K562 (cell line): ENCODE measurements at regions not wholly inside any gene's neighbourhood (a gene's known extent, or its start where the extent isn't known, plus 50 kb on each side); places are given as distances from the start of the nearest gene placed in this dataset.

Source experiments
- ELF2 ChIP-seq: fragments of 250-450 bp; sonication (Bioruptor Pico); IDR thresholded peaks from 2 replicates; pipeline ENCODE4 v1.5.0; 2021; ENCODE audit warnings: mild to moderate bottlenecking
- ELF4 ChIP-seq: fragments of 450-650 bp; formaldehyde crosslinking; IDR thresholded peaks from 2 replicates; pipeline ENCODE4 v1.4.0; 2022; ENCODE audit warnings: missing genetic modification characterization
- HIVEP1 ChIP-seq: fragments of 250-450 bp; sonication (Bioruptor Pico); IDR thresholded peaks from 2 replicates; pipeline ENCODE4 v1.4.0; 2020; ENCODE audit warnings: mild to moderate bottlenecking
- NR2C2 ChIP-seq, 2 experiments: fragments of 200-800 bp in 1 of 2; sonication (Bioruptor generic) in 1 of 2; sonication (generic) in 1 of 2; formaldehyde crosslinking in 1 of 2; IDR thresholded peaks; 2 replicates each; pipeline versions ENCODE4 v1.6.1 to v1.8.0; 2016 to 2022; ENCODE audit warnings: mild to moderate bottlenecking in 1 of 2, missing compliant biosample characterization in 1 of 2, missing genetic modification characterization in 1 of 2, missing genetic modification reagents in 1 of 2
- PCBP2 ChIP-seq: fragments of 200-400 bp; formaldehyde crosslinking; IDR thresholded peaks from 2 replicates; pipeline ENCODE4 v1.6.1; 2018; ENCODE audit warnings: low read length, low read depth, mild to moderate bottlenecking, moderate library complexity; ENCODE audit not compliant: poor library complexity, severe bottlenecking
- PTBP1 ChIP-seq: fragments of 200-400 bp; formaldehyde crosslinking; IDR thresholded peaks from 2 replicates; pipeline ENCODE4 v1.6.1; 2017; ENCODE audit warnings: low read depth, low read length
- ZNF444 ChIP-seq: fragments of 250-450 bp; sonication (Bioruptor Pico); IDR thresholded peaks from 2 replicates; pipeline ENCODE4 v1.4.0; 2020; ENCODE audit warnings: mild to moderate bottlenecking, moderate library complexity
- TF ChIP-seq, protein P1 (sequence below): fragments of 200-600 bp; sonication (generic); IDR thresholded peaks from one replicate; pipeline ENCODE4 v1.6.1; 2012; ENCODE audit warnings: mild to moderate bottlenecking, low read depth, low read length, inconsistent platforms
- TF ChIP-seq, protein P2 (sequence below): fragments of 450-650 bp; IDR thresholded peaks from 2 replicates; pipeline ENCODE4 v1.7.1; 2018; ENCODE audit warnings: mild to moderate bottlenecking, low read depth; ENCODE audit not compliant: partially characterized antibody

DNA sequence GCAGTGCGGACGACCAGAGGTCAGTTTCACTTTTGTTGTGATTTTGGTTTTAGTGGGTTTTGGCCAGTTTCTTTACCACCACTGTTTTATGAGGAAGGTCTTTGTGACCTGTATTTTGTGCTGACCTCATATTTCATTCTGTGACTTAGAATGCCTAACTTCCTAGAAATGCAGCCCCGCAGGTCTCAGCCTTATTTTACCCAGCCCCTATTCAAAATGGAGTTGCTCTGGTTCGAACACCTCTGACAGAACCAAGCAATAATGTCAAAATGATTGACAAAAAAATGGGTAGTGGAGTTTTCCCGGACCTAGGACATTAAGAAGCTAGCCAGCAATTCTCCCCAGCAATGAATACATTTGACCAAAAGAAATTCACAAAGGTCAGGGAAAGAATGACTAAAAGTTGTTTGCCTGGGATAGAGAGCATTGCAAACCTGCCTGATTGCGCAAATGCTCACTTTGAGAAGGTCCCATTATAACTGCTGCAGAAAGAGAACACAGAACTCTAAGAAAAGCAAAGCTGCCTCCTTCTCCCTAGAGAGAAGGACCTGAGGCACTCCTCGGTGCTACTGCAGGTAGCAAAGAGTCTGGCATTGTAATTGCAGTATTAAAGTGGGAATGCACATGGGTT lies 288.8 kb downstream of the ADGB start (continued):
- TF ChIP-seq HIVEP1 (CRISPR knock-in tag) = peak; percentile 100
- no peak for TF ChIP-seq NR2C2 (CRISPR knock-in tag; IDR thresholded peaks at IDR 0.05)
- TF ChIP-seq NR2C2 (tag; IDR thresholded peaks at IDR 0.05) = peak; percentile 97
- TF ChIP-seq, protein P1, sequence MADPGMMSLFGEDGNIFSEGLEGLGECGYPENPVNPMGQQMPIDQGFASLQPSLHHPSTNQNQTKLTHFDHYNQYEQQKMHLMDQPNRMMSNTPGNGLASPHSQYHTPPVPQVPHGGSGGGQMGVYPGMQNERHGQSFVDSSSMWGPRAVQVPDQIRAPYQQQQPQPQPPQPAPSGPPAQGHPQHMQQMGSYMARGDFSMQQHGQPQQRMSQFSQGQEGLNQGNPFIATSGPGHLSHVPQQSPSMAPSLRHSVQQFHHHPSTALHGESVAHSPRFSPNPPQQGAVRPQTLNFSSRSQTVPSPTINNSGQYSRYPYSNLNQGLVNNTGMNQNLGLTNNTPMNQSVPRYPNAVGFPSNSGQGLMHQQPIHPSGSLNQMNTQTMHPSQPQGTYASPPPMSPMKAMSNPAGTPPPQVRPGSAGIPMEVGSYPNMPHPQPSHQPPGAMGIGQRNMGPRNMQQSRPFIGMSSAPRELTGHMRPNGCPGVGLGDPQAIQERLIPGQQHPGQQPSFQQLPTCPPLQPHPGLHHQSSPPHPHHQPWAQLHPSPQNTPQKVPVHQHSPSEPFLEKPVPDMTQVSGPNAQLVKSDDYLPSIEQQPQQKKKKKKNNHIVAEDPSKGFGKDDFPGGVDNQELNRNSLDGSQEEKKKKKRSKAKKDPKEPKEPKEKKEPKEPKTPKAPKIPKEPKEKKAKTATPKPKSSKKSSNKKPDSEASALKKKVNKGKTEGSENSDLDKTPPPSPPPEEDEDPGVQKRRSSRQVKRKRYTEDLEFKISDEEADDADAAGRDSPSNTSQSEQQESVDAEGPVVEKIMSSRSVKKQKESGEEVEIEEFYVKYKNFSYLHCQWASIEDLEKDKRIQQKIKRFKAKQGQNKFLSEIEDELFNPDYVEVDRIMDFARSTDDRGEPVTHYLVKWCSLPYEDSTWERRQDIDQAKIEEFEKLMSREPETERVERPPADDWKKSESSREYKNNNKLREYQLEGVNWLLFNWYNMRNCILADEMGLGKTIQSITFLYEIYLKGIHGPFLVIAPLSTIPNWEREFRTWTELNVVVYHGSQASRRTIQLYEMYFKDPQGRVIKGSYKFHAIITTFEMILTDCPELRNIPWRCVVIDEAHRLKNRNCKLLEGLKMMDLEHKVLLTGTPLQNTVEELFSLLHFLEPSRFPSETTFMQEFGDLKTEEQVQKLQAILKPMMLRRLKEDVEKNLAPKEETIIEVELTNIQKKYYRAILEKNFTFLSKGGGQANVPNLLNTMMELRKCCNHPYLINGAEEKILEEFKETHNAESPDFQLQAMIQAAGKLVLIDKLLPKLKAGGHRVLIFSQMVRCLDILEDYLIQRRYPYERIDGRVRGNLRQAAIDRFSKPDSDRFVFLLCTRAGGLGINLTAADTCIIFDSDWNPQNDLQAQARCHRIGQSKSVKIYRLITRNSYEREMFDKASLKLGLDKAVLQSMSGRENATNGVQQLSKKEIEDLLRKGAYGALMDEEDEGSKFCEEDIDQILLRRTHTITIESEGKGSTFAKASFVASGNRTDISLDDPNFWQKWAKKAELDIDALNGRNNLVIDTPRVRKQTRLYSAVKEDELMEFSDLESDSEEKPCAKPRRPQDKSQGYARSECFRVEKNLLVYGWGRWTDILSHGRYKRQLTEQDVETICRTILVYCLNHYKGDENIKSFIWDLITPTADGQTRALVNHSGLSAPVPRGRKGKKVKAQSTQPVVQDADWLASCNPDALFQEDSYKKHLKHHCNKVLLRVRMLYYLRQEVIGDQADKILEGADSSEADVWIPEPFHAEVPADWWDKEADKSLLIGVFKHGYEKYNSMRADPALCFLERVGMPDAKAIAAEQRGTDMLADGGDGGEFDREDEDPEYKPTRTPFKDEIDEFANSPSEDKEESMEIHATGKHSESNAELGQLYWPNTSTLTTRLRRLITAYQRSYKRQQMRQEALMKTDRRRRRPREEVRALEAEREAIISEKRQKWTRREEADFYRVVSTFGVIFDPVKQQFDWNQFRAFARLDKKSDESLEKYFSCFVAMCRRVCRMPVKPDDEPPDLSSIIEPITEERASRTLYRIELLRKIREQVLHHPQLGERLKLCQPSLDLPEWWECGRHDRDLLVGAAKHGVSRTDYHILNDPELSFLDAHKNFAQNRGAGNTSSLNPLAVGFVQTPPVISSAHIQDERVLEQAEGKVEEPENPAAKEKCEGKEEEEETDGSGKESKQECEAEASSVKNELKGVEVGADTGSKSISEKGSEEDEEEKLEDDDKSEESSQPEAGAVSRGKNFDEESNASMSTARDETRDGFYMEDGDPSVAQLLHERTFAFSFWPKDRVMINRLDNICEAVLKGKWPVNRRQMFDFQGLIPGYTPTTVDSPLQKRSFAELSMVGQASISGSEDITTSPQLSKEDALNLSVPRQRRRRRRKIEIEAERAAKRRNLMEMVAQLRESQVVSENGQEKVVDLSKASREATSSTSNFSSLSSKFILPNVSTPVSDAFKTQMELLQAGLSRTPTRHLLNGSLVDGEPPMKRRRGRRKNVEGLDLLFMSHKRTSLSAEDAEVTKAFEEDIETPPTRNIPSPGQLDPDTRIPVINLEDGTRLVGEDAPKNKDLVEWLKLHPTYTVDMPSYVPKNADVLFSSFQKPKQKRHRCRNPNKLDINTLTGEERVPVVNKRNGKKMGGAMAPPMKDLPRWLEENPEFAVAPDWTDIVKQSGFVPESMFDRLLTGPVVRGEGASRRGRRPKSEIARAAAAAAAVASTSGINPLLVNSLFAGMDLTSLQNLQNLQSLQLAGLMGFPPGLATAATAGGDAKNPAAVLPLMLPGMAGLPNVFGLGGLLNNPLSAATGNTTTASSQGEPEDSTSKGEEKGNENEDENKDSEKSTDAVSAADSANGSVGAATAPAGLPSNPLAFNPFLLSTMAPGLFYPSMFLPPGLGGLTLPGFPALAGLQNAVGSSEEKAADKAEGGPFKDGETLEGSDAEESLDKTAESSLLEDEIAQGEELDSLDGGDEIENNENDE = no peak
- peak; percentile 99 for TF ChIP-seq ELF2 (CRISPR knock-in tag)
- no peak for TF ChIP-seq PCBP2
- TF ChIP-seq PTBP1 = no peak
- TF ChIP-seq, protein P2, sequence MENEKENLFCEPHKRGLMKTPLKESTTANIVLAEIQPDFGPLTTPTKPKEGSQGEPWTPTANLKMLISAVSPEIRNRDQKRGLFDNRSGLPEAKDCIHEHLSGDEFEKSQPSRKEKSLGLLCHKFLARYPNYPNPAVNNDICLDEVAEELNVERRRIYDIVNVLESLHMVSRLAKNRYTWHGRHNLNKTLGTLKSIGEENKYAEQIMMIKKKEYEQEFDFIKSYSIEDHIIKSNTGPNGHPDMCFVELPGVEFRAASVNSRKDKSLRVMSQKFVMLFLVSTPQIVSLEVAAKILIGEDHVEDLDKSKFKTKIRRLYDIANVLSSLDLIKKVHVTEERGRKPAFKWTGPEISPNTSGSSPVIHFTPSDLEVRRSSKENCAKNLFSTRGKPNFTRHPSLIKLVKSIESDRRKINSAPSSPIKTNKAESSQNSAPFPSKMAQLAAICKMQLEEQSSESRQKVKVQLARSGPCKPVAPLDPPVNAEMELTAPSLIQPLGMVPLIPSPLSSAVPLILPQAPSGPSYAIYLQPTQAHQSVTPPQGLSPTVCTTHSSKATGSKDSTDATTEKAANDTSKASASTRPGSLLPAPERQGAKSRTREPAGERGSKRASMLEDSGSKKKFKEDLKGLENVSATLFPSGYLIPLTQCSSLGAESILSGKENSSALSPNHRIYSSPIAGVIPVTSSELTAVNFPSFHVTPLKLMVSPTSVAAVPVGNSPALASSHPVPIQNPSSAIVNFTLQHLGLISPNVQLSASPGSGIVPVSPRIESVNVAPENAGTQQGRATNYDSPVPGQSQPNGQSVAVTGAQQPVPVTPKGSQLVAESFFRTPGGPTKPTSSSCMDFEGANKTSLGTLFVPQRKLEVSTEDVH = no peak
- TF ChIP-seq ZNF444 (CRISPR knock-in tag) = peak; percentile 99
- TF ChIP-seq ELF4 (CRISPR knock-in tag) = peak; percentile 100
